Peyer's patch (tissue), 4 donors: ENCODE measurements at regions not wholly inside any gene's neighbourhood (a gene's known extent, or its start where the extent isn't known, plus 50 kb on each side); places are given as distances from the start of the nearest gene placed in this dataset.

ENCODE experiments used
- DNase-seq, 3 donors: peaks; one replicate each; pipeline ENCODE4 v3.0.0-alpha.2; 2017 to 2019
- H3K27ac ChIP-seq, 4 donors: fragments of 200-600 bp; sonication (generic); one replicate each; pipeline ENCODE4 v1.5.1; 2016 to 2019
- H3K27me3 ChIP-seq, 2 donors: fragments of 200-600 bp; sonication (generic); one replicate each; pipeline ENCODE4 v1.5.1; 2019
- H3K36me3 ChIP-seq, 3 donors: fragments of 200-600 bp; sonication (generic); one replicate each; pipeline ENCODE4 v1.5.1; 2016 to 2019
- H3K4me1 ChIP-seq, 4 donors: fragments of 200-600 bp; sonication (generic); one replicate each; pipeline ENCODE4 v1.5.1; 2016 to 2019
- H3K4me3 ChIP-seq, 4 donors: fragments of 200-600 bp; sonication (generic); 1 replicate in 3 of 4; 2 replicates in 1 of 4; pipeline ENCODE4 v1.5.1; 2016 to 2019; ENCODE audit warnings: mild to moderate bottlenecking in 1 of 4
- H3K9me3 ChIP-seq, 4 donors: fragments of 200-600 bp; sonication (generic); one replicate each; pipeline ENCODE4 v1.5.1; 2016 to 2019; ENCODE audit warnings: mild to moderate bottlenecking in 1 of 4
- POLR2A ChIP-seq, 2 donors: fragments of 450-650 bp; IDR thresholded peaks; one replicate each; pipeline ENCODE4 v1.5.1; 2017; ENCODE audit warnings: antibody characterized with exemption in 2 of 2, mild to moderate bottlenecking in 2 of 2, moderate library complexity in 2 of 2
- TF ChIP-seq, protein P1 (sequence below), 6 experiments: fragments of 450-650 bp in 4 of 6; fragments of 200-600 bp in 2 of 6; sonication (generic) in 1 of 6; IDR thresholded peaks; one replicate each; pipeline ENCODE4 v1.5.1; 2017 to 2019; ENCODE audit warnings: antibody characterized with exemption in 6 of 6, mild to moderate bottlenecking in 3 of 6, moderate library complexity in 1 of 6

DNA sequence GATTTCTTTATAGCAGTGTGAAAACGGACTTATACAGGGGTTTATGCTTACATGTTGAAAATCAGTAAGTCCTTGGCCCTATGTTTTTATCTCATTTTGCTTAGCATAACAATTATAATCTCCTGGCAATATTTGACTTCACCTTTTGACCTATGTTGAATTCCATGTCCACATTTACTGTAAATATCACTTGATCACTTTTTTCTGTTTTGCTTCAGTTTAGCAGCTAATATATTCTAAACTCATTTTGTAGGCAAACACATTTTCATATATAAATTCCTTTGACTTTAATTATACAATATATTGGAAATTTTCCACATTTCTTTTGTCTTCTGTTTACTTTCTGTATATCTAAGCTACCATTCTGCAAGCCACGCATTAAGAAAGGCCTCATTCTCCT is 674.0 kb downstream of the MAT2B start:
- TF ChIP-seq POLR2A (IDR thresholded peaks at IDR 0.05) = no peak
- TF ChIP-seq, protein P1, sequence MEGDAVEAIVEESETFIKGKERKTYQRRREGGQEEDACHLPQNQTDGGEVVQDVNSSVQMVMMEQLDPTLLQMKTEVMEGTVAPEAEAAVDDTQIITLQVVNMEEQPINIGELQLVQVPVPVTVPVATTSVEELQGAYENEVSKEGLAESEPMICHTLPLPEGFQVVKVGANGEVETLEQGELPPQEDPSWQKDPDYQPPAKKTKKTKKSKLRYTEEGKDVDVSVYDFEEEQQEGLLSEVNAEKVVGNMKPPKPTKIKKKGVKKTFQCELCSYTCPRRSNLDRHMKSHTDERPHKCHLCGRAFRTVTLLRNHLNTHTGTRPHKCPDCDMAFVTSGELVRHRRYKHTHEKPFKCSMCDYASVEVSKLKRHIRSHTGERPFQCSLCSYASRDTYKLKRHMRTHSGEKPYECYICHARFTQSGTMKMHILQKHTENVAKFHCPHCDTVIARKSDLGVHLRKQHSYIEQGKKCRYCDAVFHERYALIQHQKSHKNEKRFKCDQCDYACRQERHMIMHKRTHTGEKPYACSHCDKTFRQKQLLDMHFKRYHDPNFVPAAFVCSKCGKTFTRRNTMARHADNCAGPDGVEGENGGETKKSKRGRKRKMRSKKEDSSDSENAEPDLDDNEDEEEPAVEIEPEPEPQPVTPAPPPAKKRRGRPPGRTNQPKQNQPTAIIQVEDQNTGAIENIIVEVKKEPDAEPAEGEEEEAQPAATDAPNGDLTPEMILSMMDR (IDR thresholded peaks at IDR 0.05) = no peak
- no peaks in the 10 kb centered on the region for H3K4me1 ChIP-seq
- no peak for DNase-seq

DNA sequence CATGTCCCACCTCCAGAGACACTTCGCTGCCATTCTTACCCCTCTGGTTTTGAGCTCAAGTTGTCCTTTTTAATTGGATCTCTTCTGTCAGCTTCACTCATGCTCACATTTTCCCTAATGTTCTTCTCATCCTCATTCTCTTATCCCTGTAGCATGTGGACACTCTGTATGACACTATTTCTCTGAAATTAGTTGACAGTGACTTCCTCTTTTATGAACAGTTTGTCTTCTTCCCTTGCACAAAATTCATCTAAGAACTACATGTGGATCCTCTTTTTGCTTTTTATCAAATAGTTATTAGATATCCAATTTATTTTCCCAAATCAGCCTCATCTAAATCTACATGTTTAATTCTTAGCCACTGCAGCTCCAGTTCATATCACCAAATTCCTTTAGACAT is 676.2 kb downstream of the MAT2B start:
- no peak overlapping the region for H3K27ac ChIP-seq
- H3K27me3 ChIP-seq = no peaks in the 10 kb centered on the region
- H3K4me1 ChIP-seq = no peaks in the 10 kb centered on the region
- no peaks in the 10 kb centered on the region for H3K9me3 ChIP-seq
- DNase-seq = no peak
- TF ChIP-seq POLR2A (IDR thresholded peaks at IDR 0.05) = no peak
- TF ChIP-seq, protein P1 (IDR thresholded peaks at IDR 0.05) = no peak
- H3K36me3 ChIP-seq = no peaks in the 10 kb centered on the region
- no peak overlapping the region for H3K4me3 ChIP-seq

More for the DNA sequence above, 674.0 kb downstream of the MAT2B start:
- no peaks in the 10 kb centered on the region for H3K36me3 ChIP-seq
- H3K9me3 ChIP-seq = no peaks in the 10 kb centered on the region
- H3K4me3 ChIP-seq = no peak overlapping the region
- no peaks in the 10 kb centered on the region for H3K27me3 ChIP-seq
- no peak overlapping the region for H3K27ac ChIP-seq

DNA sequence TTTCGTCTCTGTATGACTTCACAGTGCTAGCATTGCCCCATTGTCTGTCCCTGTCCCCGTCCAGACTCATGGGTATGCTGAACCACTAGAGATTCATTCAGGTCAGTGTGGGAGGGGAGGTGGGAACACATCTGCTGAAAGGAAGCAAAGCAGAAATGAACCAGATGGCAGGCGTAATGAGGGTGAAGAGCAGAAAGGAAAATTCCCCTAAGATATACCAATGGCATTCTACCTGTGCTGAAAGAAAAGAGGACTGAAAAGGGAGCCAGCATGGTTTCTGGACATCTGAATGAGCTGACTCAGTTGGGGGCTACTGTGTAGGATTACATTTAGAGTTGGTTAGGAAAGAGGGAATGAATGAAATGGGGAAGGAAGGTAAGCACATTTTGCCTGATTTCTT is 678.7 kb downstream of the MAT2B start:
- Histone ChIP-seq H3K27ac (no peak overlapping the region), H3K27me3 (no peaks in the 10 kb centered on the region), H3K36me3 (no peaks in the 10 kb centered on the region), H3K4me1 (no peaks in the 10 kb centered on the region), H3K4me3 (no peak overlapping the region), H3K9me3 (no peaks in the 10 kb centered on the region)
- TF ChIP-seq, protein P1 (IDR thresholded peaks at IDR 0.05) = no peak
- TF ChIP-seq POLR2A (IDR thresholded peaks at IDR 0.05) = no peak
- no peak for DNase-seq

DNA sequence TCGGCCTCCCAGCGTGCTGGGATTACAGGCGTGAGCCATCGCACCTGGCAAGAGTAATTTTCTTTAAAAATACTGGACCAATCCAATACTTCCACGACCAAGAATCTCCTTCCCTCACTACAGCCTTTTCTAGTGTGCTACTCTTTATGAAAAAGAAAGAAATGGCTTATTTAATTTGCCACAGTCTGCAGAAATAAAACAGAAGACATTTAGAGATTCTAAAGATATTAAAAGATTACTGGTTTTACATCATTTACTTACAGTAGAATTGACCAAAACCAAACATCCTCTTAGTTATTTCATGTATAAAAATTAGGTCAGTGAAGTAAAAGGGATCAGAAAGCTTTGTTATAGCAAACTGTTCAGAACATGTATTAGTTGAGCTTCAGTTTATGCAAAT is 679.6 kb downstream of the MAT2B start:
- H3K4me3 ChIP-seq = no peak overlapping the region
- H3K4me1 ChIP-seq = no peaks in the 10 kb centered on the region
- H3K27ac ChIP-seq = no peak overlapping the region
- no peaks in the 10 kb centered on the region for H3K36me3 ChIP-seq
- TF ChIP-seq, protein P1 (IDR thresholded peaks at IDR 0.05) = no peak
- TF ChIP-seq POLR2A (IDR thresholded peaks at IDR 0.05) = no peak
- no peaks in the 10 kb centered on the region for H3K9me3 ChIP-seq
- DNase-seq = no peak
- H3K27me3 ChIP-seq = no peaks in the 10 kb centered on the region

DNA sequence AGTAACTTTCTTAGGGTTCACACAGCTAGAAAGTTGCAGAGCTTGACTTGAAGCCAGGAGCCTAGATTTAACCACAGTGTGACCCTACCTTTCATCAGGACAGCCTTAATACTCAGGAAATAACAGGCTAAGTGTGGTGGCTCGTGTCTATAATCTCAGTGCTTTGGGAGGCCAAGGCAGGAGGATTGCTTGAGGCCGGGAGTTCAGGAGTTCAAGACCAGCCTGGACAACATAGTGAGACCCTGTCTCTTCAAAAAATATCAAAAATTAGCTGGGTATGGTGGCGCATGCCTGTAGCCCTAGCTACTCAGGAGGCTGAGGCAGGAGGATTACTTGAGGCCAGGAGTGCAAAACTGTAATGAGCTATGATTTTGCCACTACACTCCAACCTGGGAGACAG is 681.1 kb downstream of the MAT2B start:
- Histone ChIP-seq H3K27me3 (no peaks in the 10 kb centered on the region), H3K27ac (no peak overlapping the region), H3K36me3 (no peaks in the 10 kb centered on the region), H3K4me1 (no peaks in the 10 kb centered on the region), H3K9me3 (no peaks in the 10 kb centered on the region), H3K4me3 (no peak overlapping the region)
- TF ChIP-seq POLR2A (IDR thresholded peaks at IDR 0.05) = no peak
- TF ChIP-seq, protein P1 (IDR thresholded peaks at IDR 0.05) = no peak
- no peak for DNase-seq

DNA sequence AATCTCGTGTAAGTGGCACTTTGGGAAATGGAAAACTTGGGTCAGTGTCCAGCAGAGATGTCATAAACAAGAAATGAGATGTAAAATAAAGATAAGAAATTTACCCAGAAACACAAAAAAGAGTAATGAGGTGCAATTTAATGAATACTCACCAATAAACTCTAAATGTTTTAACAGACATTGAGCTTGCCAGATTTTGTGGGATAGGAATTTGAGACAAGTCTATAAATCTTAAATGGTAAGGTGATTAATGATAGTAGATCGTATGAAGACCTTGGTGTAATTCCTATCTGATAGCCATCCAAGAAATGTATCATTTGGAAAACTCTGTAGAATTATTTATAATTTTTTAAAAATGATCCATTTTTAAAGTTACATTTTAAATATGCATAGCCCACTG is 682.4 kb downstream of the MAT2B start:
- Histone ChIP-seq H3K4me3 (no peak overlapping the region), H3K9me3 (no peaks in the 10 kb centered on the region), H3K4me1 (no peaks in the 10 kb centered on the region), H3K27me3 (no peaks in the 10 kb centered on the region), H3K27ac (no peak overlapping the region), H3K36me3 (no peaks in the 10 kb centered on the region)
- DNase-seq = no peak
- no peak for TF ChIP-seq POLR2A (IDR thresholded peaks at IDR 0.05)
- TF ChIP-seq, protein P1 (IDR thresholded peaks at IDR 0.05) = no peak
